Progenitor cell of endocrine pancreas (in vitro differentiated cells): ENCODE measurements at regions not wholly inside any gene's neighbourhood (a gene's known extent, or its start where the extent isn't known, plus 50 kb on each side); places are given as distances from the start of the nearest gene placed in this dataset.
A peak's percentile ranks its signal among the peaks of the same experiment; 100 is the strongest.

Source experiments
- DNase-seq: peaks from one replicate; pipeline ENCODE4 v3.0.0; 2021; ENCODE audit warnings: low spot score; ENCODE audit not compliant: unreplicated experiment
- H3K27ac Mint-ChIP-seq: 2 replicates; pipeline ENCODE4 v1.8.0; 2021; ENCODE audit warnings: mild to moderate bottlenecking, moderate library complexity, mixed read lengths
- H3K27me3 Mint-ChIP-seq: 2 replicates; pipeline ENCODE4 v1.8.0; 2021; ENCODE audit warnings: mixed read lengths
- H3K36me3 Mint-ChIP-seq: 2 replicates; pipeline ENCODE4 v1.8.0; 2022; ENCODE audit warnings: mixed read lengths; ENCODE audit not compliant: insufficient read depth
- H3K4me1 Mint-ChIP-seq: 2 replicates; pipeline ENCODE4 v1.8.0; 2021; ENCODE audit warnings: low read depth, mixed read lengths
- H3K4me3 Mint-ChIP-seq: 2 replicates; pipeline ENCODE4 v1.8.0; 2021; ENCODE audit warnings: low read depth, mild to moderate bottlenecking, moderate library complexity, mixed read lengths
- H3K9me3 Mint-ChIP-seq: 2 replicates; pipeline ENCODE4 v1.8.0; 2021; ENCODE audit warnings: low read depth, mixed read lengths
- CTCF ChIP-seq: fragments of 200-600 bp; sonication (generic); IDR thresholded peaks from one replicate; pipeline ENCODE4 v1.5.0; 2021; ENCODE audit warnings: antibody characterized with exemption, mild to moderate bottlenecking; ENCODE audit not compliant: unreplicated experiment

GRCh38 chr17:53150101-53150698, 672.5 kb upstream of the KIF2B start:
- no peaks in the 10 kb centered on the region for H3K9me3 Mint-ChIP-seq
- no peaks in the 10 kb centered on the region for H3K27me3 Mint-ChIP-seq
- no peak overlapping the region for H3K27ac Mint-ChIP-seq
- no peak for DNase-seq
- H3K4me3 Mint-ChIP-seq: no peak overlapping the region
- TF ChIP-seq CTCF: peak; percentile 56
- H3K36me3 Mint-ChIP-seq: no peaks in the 10 kb centered on the region
- H3K4me1 Mint-ChIP-seq: peaks cover 10% of the 10 kb centered on the region

GRCh38 chr17:53149316-53149715, 673.4 kb upstream of the KIF2B start:
- no peak overlapping the region for H3K27ac Mint-ChIP-seq
- no peak for TF ChIP-seq CTCF
- H3K36me3 Mint-ChIP-seq: no peaks in the 10 kb centered on the region
- no peaks in the 10 kb centered on the region for H3K27me3 Mint-ChIP-seq
- H3K4me3 Mint-ChIP-seq: no peak overlapping the region
- no peaks in the 10 kb centered on the region for H3K9me3 Mint-ChIP-seq
- DNase-seq: no peak
- H3K4me1 Mint-ChIP-seq: peaks cover 15% of the 10 kb centered on the region

GRCh38 chr17:53148058-53148457, 674.7 kb upstream of the KIF2B start:
- peaks cover 20% of the 10 kb centered on the region for H3K4me1 Mint-ChIP-seq
- no peak for TF ChIP-seq CTCF
- no peaks in the 10 kb centered on the region for H3K27me3 Mint-ChIP-seq
- no peaks in the 10 kb centered on the region for H3K36me3 Mint-ChIP-seq
- no peak for DNase-seq
- no peaks in the 10 kb centered on the region for H3K9me3 Mint-ChIP-seq
- no peak overlapping the region for H3K4me3 Mint-ChIP-seq
- H3K27ac Mint-ChIP-seq: no peak overlapping the region

- Mint-ChIP-seq H3K27me3 (no peaks in the 10 kb centered on the region), H3K4me3 (no peak overlapping the region), H3K4me1 (peaks cover 18% of the 10 kb centered on the region), H3K36me3 (no peaks in the 10 kb centered on the region), H3K9me3 (no peaks in the 10 kb centered on the region), H3K27ac (no peak overlapping the region)
- TF ChIP-seq CTCF: no peak
- no peak for DNase-seq
These were observed 679.8 kb upstream of the KIF2B start for GRCh38 chr17:53142890-53143289.

- Mint-ChIP-seq H3K9me3 (no peaks in the 10 kb centered on the region), H3K27me3 (no peaks in the 10 kb centered on the region), H3K4me3 (no peak overlapping the region), H3K4me1 (peaks cover 26% of the 10 kb centered on the region), H3K36me3 (no peaks in the 10 kb centered on the region), H3K27ac (no peak overlapping the region)
- DNase-seq: no peak
- TF ChIP-seq CTCF: no peak
These were observed 681.0 kb upstream of the KIF2B start for GRCh38 chr17:53141731-53142130.
